Caki2 (cell line): ENCODE measurements at regions not wholly inside any gene's neighbourhood (a gene's known extent, or its start where the extent isn't known, plus 50 kb on each side); places are given as distances from the start of the nearest gene placed in this dataset.
A peak's percentile ranks its signal among the peaks of the same experiment; 100 is the strongest.

Source experiments
- DNase-seq: peaks from one replicate; pipeline ENCODE4 v3.0.0-alpha.2; 2015; ENCODE audit warnings: low read depth
- in situ Hi-C: cut with HindIII; loops from 2 replicates; pipeline ENCODE4 v1.10.0; 2016; ENCODE audit warnings: low sequenced_read_pairs, low pct_unique_long_range_greater_than_20kb, mixed read lengths

DNA sequence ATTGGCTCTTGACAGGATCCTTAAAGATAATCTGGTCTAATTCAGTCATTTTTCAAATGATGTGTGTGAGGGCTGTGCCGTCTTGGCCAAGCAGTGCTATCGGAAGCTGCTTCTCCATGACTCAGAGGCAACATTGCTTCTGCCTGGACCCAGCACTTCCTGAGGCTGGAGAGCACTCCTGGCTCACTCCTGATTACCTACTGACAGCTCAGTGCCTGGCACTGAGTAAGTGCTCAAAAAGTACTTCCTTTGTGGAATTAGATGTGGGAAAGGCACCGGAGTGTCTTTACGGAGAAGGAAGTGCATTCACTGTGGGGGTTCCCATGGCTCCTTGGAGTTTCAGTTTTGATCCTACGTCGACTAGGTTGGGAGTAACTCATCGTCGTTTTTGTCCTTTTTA lies 86.9 kb upstream of the UBE3A start:
- DNase-seq, result no peak
- in situ Hi-C loops, result no loop called here

DNA sequence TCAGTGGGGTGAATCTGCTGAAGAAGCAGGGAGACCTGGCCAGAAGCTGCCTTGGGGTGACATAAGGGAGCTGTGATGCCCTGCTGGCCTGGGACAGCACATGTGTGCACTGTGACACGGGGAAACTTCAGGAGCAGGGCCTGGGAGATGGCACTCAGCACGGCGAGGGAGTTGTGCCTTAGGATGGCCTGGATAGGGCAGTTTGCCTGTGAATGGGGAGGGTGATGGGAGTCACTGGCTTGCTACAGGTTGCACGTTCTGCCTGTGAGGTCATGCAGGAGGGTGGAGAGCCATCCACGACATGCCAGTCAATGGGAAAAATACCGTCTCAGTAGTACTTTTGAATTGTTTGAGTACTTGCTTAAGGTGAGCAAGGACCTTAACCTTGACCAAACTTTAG lies 76.8 kb upstream of the UBE3A start:
- in situ Hi-C loops, result no loop called here
- no peak for DNase-seq

DNA sequence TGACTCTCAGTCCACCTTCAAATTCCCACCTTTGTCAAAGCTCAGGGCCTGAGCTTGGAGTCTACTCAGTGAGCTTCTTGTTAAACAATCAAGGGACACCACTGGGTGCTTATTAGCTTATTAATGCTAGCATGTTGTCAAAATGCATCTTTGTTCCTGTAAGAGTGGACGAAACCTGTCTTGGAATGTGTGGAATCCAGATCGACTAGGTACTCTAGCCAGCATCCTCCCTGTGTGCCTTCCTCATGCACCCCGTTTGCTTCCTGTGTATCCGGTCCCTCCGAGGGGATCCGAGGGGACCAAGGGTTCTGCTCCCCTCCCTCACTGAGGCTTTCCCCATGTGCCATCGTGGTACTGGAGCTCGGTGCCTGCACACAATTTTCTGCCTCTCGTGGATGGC lies 75.7 kb upstream of the UBE3A start:
- no peak for DNase-seq
- in situ Hi-C loops, result no loop called here

DNA sequence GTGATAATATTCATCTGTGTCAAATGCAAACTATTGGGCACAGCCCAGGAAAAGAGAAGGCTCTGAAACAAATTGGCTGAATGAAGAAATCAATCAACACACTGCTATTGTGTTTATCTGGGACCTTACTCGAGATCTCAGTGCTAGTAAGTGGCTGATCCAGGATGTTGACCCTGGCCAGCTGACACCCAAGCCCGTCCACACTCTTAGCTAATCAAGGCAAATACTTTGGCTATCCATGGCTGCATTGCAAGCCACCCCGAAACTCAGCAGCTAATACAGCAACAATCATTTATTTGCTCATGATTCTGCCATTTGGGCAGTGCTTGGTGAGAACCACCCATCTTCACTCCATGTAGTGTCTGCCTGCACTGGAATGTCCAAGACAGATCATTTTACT lies 74.1 kb upstream of the UBE3A start:
- in situ Hi-C loops, result no loop called here
- DNase-seq, result no peak

- DNase-seq, result no peak
- in situ Hi-C loops, result no loop called here
Observed at GRCh38 chr15:25510146-25510545, 71.3 kb upstream of the UBE3A start.

DNA sequence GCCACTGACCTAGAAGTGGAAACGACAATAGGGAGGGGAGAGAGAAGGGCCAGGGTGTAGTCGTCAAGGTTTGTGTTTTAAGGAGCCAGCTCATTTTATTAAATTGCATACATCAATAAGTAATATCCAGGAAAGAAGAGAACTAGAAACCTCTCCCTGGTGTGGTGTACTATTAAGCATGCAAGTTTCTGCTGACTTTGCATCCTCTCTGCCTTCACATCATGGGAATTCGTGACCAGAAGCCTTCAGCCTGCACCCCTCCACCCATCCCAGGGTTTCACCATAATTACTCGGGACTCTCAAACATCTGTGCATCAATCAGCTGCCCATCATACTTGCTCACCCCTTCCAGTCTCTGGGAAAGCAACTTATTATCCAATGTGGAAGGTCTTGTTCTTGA lies 70.9 kb upstream of the UBE3A start:
- DNase-seq, result no peak
- in situ Hi-C loops, result no loop called here

DNA sequence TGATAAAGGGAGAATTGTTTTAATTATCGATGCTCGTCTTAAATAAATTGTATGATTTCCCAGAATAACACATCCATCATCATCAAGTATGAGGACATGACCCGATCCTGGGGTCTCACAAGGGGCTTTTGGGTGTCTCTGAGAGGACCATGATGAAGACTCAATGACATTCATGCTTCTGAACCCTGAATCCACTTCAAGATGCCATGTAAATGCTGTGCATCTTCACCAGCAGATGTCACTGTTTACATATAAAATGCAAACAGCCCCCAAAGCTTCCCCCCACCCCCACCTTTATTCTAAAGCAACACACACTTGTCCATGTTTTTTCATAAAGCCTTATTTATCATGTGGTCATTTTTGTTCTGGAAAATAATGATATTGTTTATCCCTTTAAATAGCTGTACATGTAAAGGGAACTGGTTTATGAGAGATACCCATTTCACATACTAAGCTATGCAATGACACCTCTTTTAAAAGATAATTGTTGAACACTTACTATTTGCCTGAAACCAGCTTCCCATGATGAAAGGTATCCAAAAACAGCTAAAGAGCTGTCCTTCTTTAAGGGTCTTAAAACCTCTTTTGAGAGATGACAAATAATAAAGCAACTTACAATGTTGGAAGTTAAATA lies 69.7 kb upstream of the UBE3A start:
- in situ Hi-C loops, result no loop called here

DNA sequence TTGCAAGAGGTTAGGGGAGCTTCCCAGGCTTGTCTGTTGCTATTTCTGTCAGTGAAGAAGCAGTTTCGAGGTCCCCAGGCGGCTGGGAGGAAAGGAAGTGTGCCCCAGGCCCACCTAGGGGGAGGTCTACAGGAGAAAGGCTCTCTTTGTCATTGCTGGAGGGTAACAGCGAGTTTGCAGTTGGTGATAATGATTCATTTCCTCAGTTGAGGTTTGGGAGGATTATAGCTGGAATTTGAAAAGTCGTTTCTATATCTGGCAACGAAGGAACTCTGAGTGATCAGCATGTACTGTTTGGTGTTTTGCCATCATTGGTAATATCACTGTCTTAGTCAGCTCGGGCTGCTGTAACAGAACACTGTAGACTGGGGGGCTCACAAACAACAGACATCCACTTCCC lies 65.5 kb upstream of the UBE3A start:
- no peak for DNase-seq
- in situ Hi-C loops, result no loop called here

More for the DNA sequence above, 69.7 kb upstream of the UBE3A start:
- peak; percentile 20 for DNase-seq

DNA sequence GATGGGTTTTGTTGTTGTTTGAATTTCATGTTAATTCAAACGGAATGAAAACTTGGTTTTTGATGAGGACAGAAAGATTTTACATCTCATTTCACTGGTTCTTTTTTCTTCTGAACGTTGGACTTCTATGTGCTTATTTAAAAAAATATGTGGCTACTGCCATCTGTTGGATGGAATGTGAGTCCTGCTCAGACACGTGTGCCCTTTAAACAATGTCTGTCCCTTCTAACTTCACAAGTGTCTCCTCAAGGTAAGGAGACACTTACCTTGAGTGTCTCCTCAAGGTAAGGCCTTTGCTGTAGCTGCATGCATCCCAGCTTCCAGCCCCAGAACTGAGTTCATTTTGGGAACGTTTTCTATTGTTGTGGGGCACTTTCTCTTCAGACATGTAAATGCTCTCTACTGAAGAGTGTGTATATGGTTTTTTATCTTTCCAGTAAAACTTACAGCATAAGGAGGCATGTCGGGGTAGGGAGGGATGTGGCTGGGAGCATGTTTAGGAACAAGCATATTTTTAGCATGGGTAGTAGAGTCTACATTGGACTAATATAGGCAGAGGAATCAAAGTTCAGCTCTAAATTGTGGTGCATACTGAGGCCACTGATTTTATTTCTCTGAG lies 63.1 kb upstream of the UBE3A start:
- in situ Hi-C loops, result no loop called here

GRCh38 chr15:25498835-25499234 lies 60.0 kb upstream of the UBE3A start:
- in situ Hi-C loops, result no loop called here
- DNase-seq, result no peak

More for the DNA sequence above, 63.1 kb upstream of the UBE3A start:
- DNase-seq, result peak; percentile 15

- DNase-seq, result no peak
- in situ Hi-C loops, result no loop called here
Observed at GRCh38 chr15:25497934-25498333, 59.1 kb upstream of the UBE3A start.

- no peak for DNase-seq
- in situ Hi-C loops, result no loop called here
Observed at GRCh38 chr15:25493823-25494526, 55.2 kb upstream of the UBE3A start.

DNA sequence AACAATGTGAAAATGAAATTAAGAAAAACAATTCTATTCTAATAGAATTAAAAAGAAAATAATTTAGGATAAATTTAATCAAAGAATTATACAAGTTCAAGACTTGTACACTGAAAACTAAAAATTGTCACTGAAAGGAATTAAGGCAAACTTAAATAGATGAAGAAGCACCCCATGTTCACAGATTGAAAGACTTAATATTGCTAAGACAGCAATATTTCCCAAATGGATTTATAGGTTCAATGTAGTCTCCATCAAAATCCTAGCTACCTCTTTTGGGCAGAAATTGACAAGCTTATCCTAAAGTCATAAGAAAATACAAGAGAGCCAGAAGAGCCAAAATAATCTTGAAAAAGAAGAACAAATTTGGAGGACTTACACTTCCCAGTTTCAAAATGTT lies 53.5 kb upstream of the UBE3A start:
- in situ Hi-C loops, result no loop called here
- no peak for DNase-seq
